Body of pancreas (tissue), 4 donors: ENCODE measurements at regions not wholly inside any gene's neighbourhood (a gene's known extent, or its start where the extent isn't known, plus 50 kb on each side); places are given as distances from the start of the nearest gene placed in this dataset.

Source experiments
- CTCF ChIP-seq, 7 experiments: fragments of 450-650 bp in 4 of 7; fragments of 200-600 bp in 3 of 7; sonication (generic) in 3 of 7; IDR thresholded peaks; one replicate each; pipeline ENCODE4 v1.5.1; 2016 to 2019; ENCODE audit warnings: antibody characterized with exemption in 7 of 7
- POLR2A ChIP-seq, 3 donors: fragments of 450-650 bp; IDR thresholded peaks; one replicate each; pipeline ENCODE4 v1.6.1; 2016; ENCODE audit warnings: antibody characterized with exemption in 3 of 3, mild to moderate bottlenecking in 2 of 3

GRCh38 chr6:164928728-164929407, 380.5 kb downstream of the C6orf118 start:
- TF ChIP-seq CTCF (IDR thresholded peaks at IDR 0.05), result no peak
- TF ChIP-seq POLR2A (IDR thresholded peaks at IDR 0.05), result no peak
